ENCODE measurements at regions not wholly inside any gene's neighbourhood (a gene's known extent, or its start where the extent isn't known, plus 50 kb on each side); places are given as distances from the start of the nearest gene placed in this dataset.

GRCh38 chr13:105979131-105980011 is 556.1 kb downstream of the EFNB2 start:
- Mint-ChIP-seq H3K4me3 (ENCODE audit: unreplicated experiment) (peak overlapping the region; percentile 31), H3K27me3 (ENCODE audit: unreplicated experiment) (peaks cover 1% of the 10 kb centered on the region), H3K4me1 (ENCODE audit: low read depth, unreplicated experiment) (peaks cover 17% of the 10 kb centered on the region), H3K27ac (ENCODE audit: unreplicated experiment) (peak overlapping the region; percentile 33), H3K9me3 (ENCODE audit: unreplicated experiment) (peaks cover 5% of the 10 kb centered on the region), H3K36me3 (ENCODE audit: unreplicated experiment) (no peaks in the 10 kb centered on the region)
- DNase-seq, result no peak
- no peak for TF ChIP-seq CTCF (IDR thresholded peaks at IDR 0.05; ENCODE audit: partially characterized antibody, unreplicated experiment)

GRCh38 chr13:105974380-105974779 is 561.1 kb downstream of the EFNB2 start:
- TF ChIP-seq CTCF (IDR thresholded peaks at IDR 0.05; ENCODE audit: partially characterized antibody, unreplicated experiment), result no peak
- no peak for DNase-seq
- peaks cover 25% of the 10 kb centered on the region for H3K4me1 Mint-ChIP-seq (ENCODE audit: low read depth, unreplicated experiment)
- no peak overlapping the region for H3K4me3 Mint-ChIP-seq (ENCODE audit: unreplicated experiment)
- H3K27ac Mint-ChIP-seq (ENCODE audit: unreplicated experiment), result no peak overlapping the region
- peaks cover 5% of the 10 kb centered on the region for H3K9me3 Mint-ChIP-seq (ENCODE audit: unreplicated experiment)
- no peaks in the 10 kb centered on the region for H3K36me3 Mint-ChIP-seq (ENCODE audit: unreplicated experiment)
- H3K27me3 Mint-ChIP-seq (ENCODE audit: unreplicated experiment), result peaks cover 1% of the 10 kb centered on the region

GRCh38 chr13:105972811-105973590 is 562.5 kb downstream of the EFNB2 start:
- DNase-seq, result no peak
- H3K9me3 Mint-ChIP-seq (ENCODE audit: unreplicated experiment), result peaks cover 2% of the 10 kb centered on the region
- H3K36me3 Mint-ChIP-seq (ENCODE audit: unreplicated experiment), result no peaks in the 10 kb centered on the region
- H3K4me3 Mint-ChIP-seq (ENCODE audit: unreplicated experiment), result no peak overlapping the region
- H3K27me3 Mint-ChIP-seq (ENCODE audit: unreplicated experiment), result peaks cover 1% of the 10 kb centered on the region
- TF ChIP-seq CTCF (IDR thresholded peaks at IDR 0.05; ENCODE audit: partially characterized antibody, unreplicated experiment), result no peak
- H3K4me1 Mint-ChIP-seq (ENCODE audit: low read depth, unreplicated experiment), result peaks cover 20% of the 10 kb centered on the region
- no peak overlapping the region for H3K27ac Mint-ChIP-seq (ENCODE audit: unreplicated experiment)

- Mint-ChIP-seq H3K4me3 (ENCODE audit: unreplicated experiment) (no peak overlapping the region), H3K27ac (ENCODE audit: unreplicated experiment) (no peak overlapping the region), H3K27me3 (ENCODE audit: unreplicated experiment) (peaks cover 1% of the 10 kb centered on the region), H3K4me1 (ENCODE audit: low read depth, unreplicated experiment) (peaks cover 20% of the 10 kb centered on the region), H3K36me3 (ENCODE audit: unreplicated experiment) (no peaks in the 10 kb centered on the region), H3K9me3 (ENCODE audit: unreplicated experiment) (peaks cover 2% of the 10 kb centered on the region)
- no peak for DNase-seq
- no peak for TF ChIP-seq CTCF (IDR thresholded peaks at IDR 0.05; ENCODE audit: partially characterized antibody, unreplicated experiment)
These were observed 563.1 kb downstream of the EFNB2 start for GRCh38 chr13:105972306-105972721.
